ENCODE measurements at regions not wholly inside any gene's neighbourhood (a gene's known extent, or its start where the extent isn't known, plus 50 kb on each side); places are given as distances from the start of the nearest gene placed in this dataset.
A peak's percentile ranks its signal among the peaks of the same experiment; 100 is the strongest.

GRCh38 chr9:1757186-1757585, 258.0 kb upstream of the SMARCA2 start:
- H3K4me1 Mint-ChIP-seq, result peaks cover 5% of the 10 kb centered on the region
- H3K9ac ChIP-seq (ENCODE audit: extremely low read depth, low read length, poor library complexity, severe bottlenecking), result no peak overlapping the region
- no peak overlapping the region for H3K4me3 Mint-ChIP-seq
- WGBS, 2 experiments (ENCODE audit: insufficient coverage in 1 of 2, insufficient read length in 1 of 2), result 91 to 94% methylated on average over 4 to 5 of the region's 5 CpGs
- H3K27ac Mint-ChIP-seq, result no peak overlapping the region
- no peak overlapping the region for H3K27ac ChIP-seq (ENCODE audit: low read depth, low read length)
- H3K27me3 ChIP-seq (ENCODE audit: control insufficient read depth, insufficient read depth, low read length, poor library complexity, severe bottlenecking), result no peaks in the 10 kb centered on the region
- TF ChIP-seq, protein P1, sequence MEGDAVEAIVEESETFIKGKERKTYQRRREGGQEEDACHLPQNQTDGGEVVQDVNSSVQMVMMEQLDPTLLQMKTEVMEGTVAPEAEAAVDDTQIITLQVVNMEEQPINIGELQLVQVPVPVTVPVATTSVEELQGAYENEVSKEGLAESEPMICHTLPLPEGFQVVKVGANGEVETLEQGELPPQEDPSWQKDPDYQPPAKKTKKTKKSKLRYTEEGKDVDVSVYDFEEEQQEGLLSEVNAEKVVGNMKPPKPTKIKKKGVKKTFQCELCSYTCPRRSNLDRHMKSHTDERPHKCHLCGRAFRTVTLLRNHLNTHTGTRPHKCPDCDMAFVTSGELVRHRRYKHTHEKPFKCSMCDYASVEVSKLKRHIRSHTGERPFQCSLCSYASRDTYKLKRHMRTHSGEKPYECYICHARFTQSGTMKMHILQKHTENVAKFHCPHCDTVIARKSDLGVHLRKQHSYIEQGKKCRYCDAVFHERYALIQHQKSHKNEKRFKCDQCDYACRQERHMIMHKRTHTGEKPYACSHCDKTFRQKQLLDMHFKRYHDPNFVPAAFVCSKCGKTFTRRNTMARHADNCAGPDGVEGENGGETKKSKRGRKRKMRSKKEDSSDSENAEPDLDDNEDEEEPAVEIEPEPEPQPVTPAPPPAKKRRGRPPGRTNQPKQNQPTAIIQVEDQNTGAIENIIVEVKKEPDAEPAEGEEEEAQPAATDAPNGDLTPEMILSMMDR (conservative IDR thresholded peaks at IDR 0.05), result no peak
- H3K36me3 ChIP-seq (ENCODE audit: control insufficient read depth, insufficient read depth, low read length), result no peaks in the 10 kb centered on the region
- peaks cover 11% of the 10 kb centered on the region for H3K9me3 ChIP-seq (ENCODE audit: control insufficient read depth, low read length)
- peaks cover 7% of the 10 kb centered on the region for H3K27me3 Mint-ChIP-seq (ENCODE audit: insufficient read depth)
- peaks cover 27% of the 10 kb centered on the region for H3K9me3 Mint-ChIP-seq
- no peak for DNase-seq
- no peaks in the 10 kb centered on the region for H3K36me3 Mint-ChIP-seq (ENCODE audit: low read depth)
- H3K4me1 ChIP-seq (ENCODE audit: control insufficient read depth, insufficient read depth, low read length), result no peaks in the 10 kb centered on the region
- no peak overlapping the region for H3K4me3 ChIP-seq (ENCODE audit: low read length)

GRCh38 chr9:1759009-1759408, 256.1 kb upstream of the SMARCA2 start:
- peaks cover 4% of the 10 kb centered on the region for H3K27me3 Mint-ChIP-seq (ENCODE audit: insufficient read depth)
- WGBS, 2 experiments (ENCODE audit: insufficient coverage in 1 of 2, insufficient read length in 1 of 2), result 92% methylated on average over 2 of the region's 2 CpGs; no CpG with 5 or more reads in 1 of the 2 experiments

GRCh38 chr9:1759771-1760300, 255.3 kb upstream of the SMARCA2 start:
- Mint-ChIP-seq H3K4me1 (peaks cover 5% of the 10 kb centered on the region), H3K9me3 (peaks cover 10% of the 10 kb centered on the region), H3K36me3 (ENCODE audit: low read depth) (no peaks in the 10 kb centered on the region), H3K27me3 (ENCODE audit: insufficient read depth) (peaks cover 4% of the 10 kb centered on the region), H3K4me3 (no peak overlapping the region), H3K27ac (no peak overlapping the region)
- no peak overlapping the region for H3K4me3 ChIP-seq (ENCODE audit: low read length)
- WGBS, 2 experiments (ENCODE audit: insufficient coverage in 1 of 2, insufficient read length in 1 of 2), result 84% methylated on average over 5 of the region's 5 CpGs; no CpG with 5 or more reads in 1 of the 2 experiments
- DNase-seq, result peak; percentile 65
- H3K9ac ChIP-seq (ENCODE audit: extremely low read depth, low read length, poor library complexity, severe bottlenecking), result no peak overlapping the region
- H3K36me3 ChIP-seq (ENCODE audit: control insufficient read depth, insufficient read depth, low read length), result no peaks in the 10 kb centered on the region
- TF ChIP-seq, protein P1 (conservative IDR thresholded peaks at IDR 0.05), result no peak
- no peaks in the 10 kb centered on the region for H3K27me3 ChIP-seq (ENCODE audit: control insufficient read depth, insufficient read depth, low read length, poor library complexity, severe bottlenecking)
- peaks cover 11% of the 10 kb centered on the region for H3K9me3 ChIP-seq (ENCODE audit: control insufficient read depth, low read length)
- H3K4me1 ChIP-seq (ENCODE audit: control insufficient read depth, insufficient read depth, low read length), result no peaks in the 10 kb centered on the region
- no peak overlapping the region for H3K27ac ChIP-seq (ENCODE audit: low read depth, low read length)

More at GRCh38 chr9:1759009-1759408, 256.1 kb upstream of the SMARCA2 start:
- no peaks in the 10 kb centered on the region for H3K4me1 ChIP-seq (ENCODE audit: control insufficient read depth, insufficient read depth, low read length)
- H3K36me3 ChIP-seq (ENCODE audit: control insufficient read depth, insufficient read depth, low read length), result no peaks in the 10 kb centered on the region
- H3K4me3 Mint-ChIP-seq, result no peak overlapping the region
- peaks cover 5% of the 10 kb centered on the region for H3K4me1 Mint-ChIP-seq
- H3K9me3 Mint-ChIP-seq, result peaks cover 13% of the 10 kb centered on the region
- H3K27me3 ChIP-seq (ENCODE audit: control insufficient read depth, insufficient read depth, low read length, poor library complexity, severe bottlenecking), result no peaks in the 10 kb centered on the region
- H3K36me3 Mint-ChIP-seq (ENCODE audit: low read depth), result no peaks in the 10 kb centered on the region
- H3K27ac Mint-ChIP-seq, result no peak overlapping the region
- DNase-seq, result no peak
- H3K27ac ChIP-seq (ENCODE audit: low read depth, low read length), result no peak overlapping the region
- H3K4me3 ChIP-seq (ENCODE audit: low read length), result no peak overlapping the region
- H3K9me3 ChIP-seq (ENCODE audit: control insufficient read depth, low read length), result peaks cover 11% of the 10 kb centered on the region
- H3K9ac ChIP-seq (ENCODE audit: extremely low read depth, low read length, poor library complexity, severe bottlenecking), result no peak overlapping the region
- TF ChIP-seq, protein P1 (conservative IDR thresholded peaks at IDR 0.05), result no peak

Data from endodermal cell (in vitro differentiated cells).